HG02885 (cell line): ENCODE measurements at regions not wholly inside any gene's neighbourhood (a gene's known extent, or its start where the extent isn't known, plus 50 kb on each side); places are given as distances from the start of the nearest gene placed in this dataset.

Experiments
- ATAC-seq: cut with Tn5 transposase; IDR thresholded peaks from one replicate; pipeline ENCODE4 v1.9.1; 2021; ENCODE audit warnings: mild to moderate bottlenecking; ENCODE audit not compliant: unreplicated experiment, poor library complexity

- ATAC-seq: no peak
Measured at GRCh38 chr1:102084771-102085535, 88.2 kb upstream of the OLFM3 start.

- no peak for ATAC-seq
Measured at GRCh38 chr1:102083192-102083591, 86.5 kb upstream of the OLFM3 start.

- ATAC-seq: no peak
Measured at GRCh38 chr1:102074874-102075273, 78.1 kb upstream of the OLFM3 start.

GRCh38 chr1:102071451-102071850 lies 74.7 kb upstream of the OLFM3 start:
- ATAC-seq: no peak

- no peak for ATAC-seq
Measured at GRCh38 chr1:102050556-102050955, 53.8 kb upstream of the OLFM3 start.

GRCh38 chr1:102047724-102048123 lies 51.0 kb upstream of the OLFM3 start:
- no peak for ATAC-seq
